ENCODE measurements at regions not wholly inside any gene's neighbourhood (a gene's known extent, or its start where the extent isn't known, plus 50 kb on each side); places are given as distances from the start of the nearest gene placed in this dataset.

GRCh38 chr2:138931284-138932256 lies 151.4 kb upstream of the NXPH2 start:
- no peak for ATAC-seq (replicated peaks in 6 of 8)
- Histone ChIP-seq H3K4me3 (no peak overlapping the region), H3K4me1 (replicated peaks in 1 of 2) (peaks cover 18 to 30% of the 10 kb centered on the region in 2 donors), H3K27ac (no peak overlapping the region)
- in situ Hi-C loops (cut with MboI; ENCODE audit: low pct_unique_long_range_greater_than_20kb in 2 of 9, low sequenced_read_pairs in 9 of 9, unreplicated experiment in 9 of 9) = no loop called here
- WGBS, 10 experiments = 0 to 100% (median 20%) methylated on average over 1 to 6 of the region's 18 CpGs; no CpG with 5 or more reads in 3 of the 10 experiments

- no peak overlapping the region for H3K27ac ChIP-seq
- no peak for ATAC-seq (replicated peaks in 6 of 8)
- no peak overlapping the region for H3K4me3 ChIP-seq
- WGBS, 10 experiments = 46 to 100% (median 90%) methylated on average over 1 to 6 of the region's 6 CpGs; no CpG with 5 or more reads in 4 of the 10 experiments
- H3K4me1 ChIP-seq (replicated peaks in 1 of 2) = peaks cover 18 to 30% of the 10 kb centered on the region in 2 donors
- in situ Hi-C loops (cut with MboI; ENCODE audit: low pct_unique_long_range_greater_than_20kb in 2 of 9, low sequenced_read_pairs in 9 of 9, unreplicated experiment in 9 of 9) = no loop called here
Measured at GRCh38 chr2:138930571-138930970, 150.4 kb upstream of the NXPH2 start.

- Histone ChIP-seq H3K4me3 (no peak overlapping the region), H3K27ac (no peak overlapping the region), H3K4me1 (replicated peaks in 1 of 2) (peaks cover 18 to 30% of the 10 kb centered on the region in 2 donors)
- in situ Hi-C loops (cut with MboI; ENCODE audit: low pct_unique_long_range_greater_than_20kb in 2 of 9, low sequenced_read_pairs in 9 of 9, unreplicated experiment in 9 of 9) = no loop called here
- WGBS, 10 experiments = 0 to 32% (median 15%) methylated on average over 1 of the region's 1 CpG
- peak in 5 of 8 experiments; percentile 86 to 91 (median 89) for ATAC-seq (replicated peaks in 6 of 8)
Measured at GRCh38 chr2:138928374-138929021, 148.3 kb upstream of the NXPH2 start.

GRCh38 chr2:138922973-138923563 lies 142.9 kb upstream of the NXPH2 start:
- peak in 1 of 8 experiments; percentile 23 for ATAC-seq (replicated peaks in 6 of 8)
- WGBS, 10 experiments = 0 to 44% (median 21%) methylated on average over 1 to 2 of the region's 2 CpGs

GRCh38 chr2:138919120-138919747 lies 139.0 kb upstream of the NXPH2 start:
- ATAC-seq (replicated peaks in 6 of 8) = peak in 5 of 8 experiments; percentile 73 to 95 (median 87)
- in situ Hi-C loops (cut with MboI; ENCODE audit: low pct_unique_long_range_greater_than_20kb in 2 of 9, low sequenced_read_pairs in 9 of 9, unreplicated experiment in 9 of 9) = no loop called here
- peaks cover 14 to 27% of the 10 kb centered on the region in 2 donors for H3K4me1 ChIP-seq (replicated peaks in 1 of 2)
- H3K4me3 ChIP-seq = no peak overlapping the region
- peak overlapping the region; percentile 6 to 56 for H3K27ac ChIP-seq
- WGBS, 10 experiments = 0 to 100% (median 34%) methylated on average over 1 to 4 of the region's 4 CpGs; no CpG with 5 or more reads in 2 of the 10 experiments

More at GRCh38 chr2:138922973-138923563, 142.9 kb upstream of the NXPH2 start:
- H3K27ac ChIP-seq = no peak overlapping the region
- no peak overlapping the region for H3K4me3 ChIP-seq
- in situ Hi-C loops (cut with MboI; ENCODE audit: low pct_unique_long_range_greater_than_20kb in 2 of 9, low sequenced_read_pairs in 9 of 9, unreplicated experiment in 9 of 9) = no loop called here
- peaks cover 20 to 40% of the 10 kb centered on the region in 2 donors for H3K4me1 ChIP-seq (replicated peaks in 1 of 2)

- no peak for ATAC-seq (replicated peaks in 6 of 8)
- H3K27ac ChIP-seq = no peak overlapping the region
- WGBS, 10 experiments = 0 to 100% (median 50%) methylated on average over 1 of the region's 1 CpG
- no peak overlapping the region for H3K4me3 ChIP-seq
- in situ Hi-C loops (cut with MboI; ENCODE audit: low pct_unique_long_range_greater_than_20kb in 2 of 9, low sequenced_read_pairs in 9 of 9, unreplicated experiment in 9 of 9) = no loop called here
- H3K4me1 ChIP-seq (replicated peaks in 1 of 2) = peaks cover 0 to 3% of the 10 kb centered on the region in 2 donors
Measured at GRCh38 chr2:138910427-138910826, 130.2 kb upstream of the NXPH2 start.

- in situ Hi-C loops (cut with MboI; ENCODE audit: low pct_unique_long_range_greater_than_20kb in 2 of 9, low sequenced_read_pairs in 9 of 9, unreplicated experiment in 9 of 9) = no loop called here
- Histone ChIP-seq H3K4me1 (replicated peaks in 1 of 2) (peaks cover 0 to 3% of the 10 kb centered on the region in 2 donors), H3K27ac (no peak overlapping the region), H3K4me3 (no peak overlapping the region)
- WGBS, 10 experiments = 34 to 100% (median 75%) methylated on average over 1 to 2 of the region's 2 CpGs; no CpG with 5 or more reads in 3 of the 10 experiments
- no peak for ATAC-seq (replicated peaks in 6 of 8)
Measured at GRCh38 chr2:138906549-138906948, 126.4 kb upstream of the NXPH2 start.

- WGBS, 10 experiments = 80 to 98% (median 94%) methylated on average over 1 to 11 of the region's 29 CpGs; no CpG with 5 or more reads in 4 of the 10 experiments
- no peak overlapping the region for H3K27ac ChIP-seq
- ATAC-seq (replicated peaks in 6 of 8) = no peak
- no peaks in the 10 kb centered on the region for H3K4me1 ChIP-seq (replicated peaks in 1 of 2)
- in situ Hi-C loops (cut with MboI; ENCODE audit: low pct_unique_long_range_greater_than_20kb in 2 of 9, low sequenced_read_pairs in 9 of 9, unreplicated experiment in 9 of 9) = no loop called here
- H3K4me3 ChIP-seq = no peak overlapping the region
Measured at GRCh38 chr2:138902239-138902871, 122.2 kb upstream of the NXPH2 start.

GRCh38 chr2:138901530-138901929 lies 121.3 kb upstream of the NXPH2 start:
- no peak for ATAC-seq (replicated peaks in 6 of 8)
- no peak overlapping the region for H3K4me3 ChIP-seq
- WGBS, 10 experiments = 60 to 100% (median 86%) methylated on average over 1 to 7 of the region's 11 CpGs; no CpG with 5 or more reads in 6 of the 10 experiments
- in situ Hi-C loops (cut with MboI; ENCODE audit: low pct_unique_long_range_greater_than_20kb in 2 of 9, low sequenced_read_pairs in 9 of 9, unreplicated experiment in 9 of 9) = no loop called here
- H3K4me1 ChIP-seq (replicated peaks in 1 of 2) = no peaks in the 10 kb centered on the region
- H3K27ac ChIP-seq = no peak overlapping the region

GRCh38 chr2:138898855-138899254 lies 118.7 kb upstream of the NXPH2 start:
- H3K27ac ChIP-seq = no peak overlapping the region
- ATAC-seq (replicated peaks in 6 of 8) = no peak
- in situ Hi-C loops (cut with MboI; ENCODE audit: low pct_unique_long_range_greater_than_20kb in 2 of 9, low sequenced_read_pairs in 9 of 9, unreplicated experiment in 9 of 9) = no loop called here
- no peak overlapping the region for H3K4me3 ChIP-seq
- H3K4me1 ChIP-seq (replicated peaks in 1 of 2) = no peaks in the 10 kb centered on the region

GRCh38 chr2:138897274-138897673 lies 117.1 kb upstream of the NXPH2 start:
- in situ Hi-C loops (cut with MboI; ENCODE audit: low pct_unique_long_range_greater_than_20kb in 2 of 9, low sequenced_read_pairs in 9 of 9, unreplicated experiment in 9 of 9) = no loop called here
- no peak overlapping the region for H3K27ac ChIP-seq
- H3K4me1 ChIP-seq (replicated peaks in 1 of 2) = no peaks in the 10 kb centered on the region
- WGBS, 10 experiments = 0 to 100% (median 74%) methylated on average over 1 to 4 of the region's 12 CpGs; no CpG with 5 or more reads in 6 of the 10 experiments
- no peak overlapping the region for H3K4me3 ChIP-seq
- no peak for ATAC-seq (replicated peaks in 6 of 8)

GRCh38 chr2:138893746-138894145 lies 113.6 kb upstream of the NXPH2 start:
- Histone ChIP-seq H3K4me1 (replicated peaks in 1 of 2) (no peaks in the 10 kb centered on the region), H3K27ac (no peak overlapping the region), H3K4me3 (no peak overlapping the region)
- WGBS, 10 experiments = 0 to 100% (median 61%) methylated on average over 1 to 3 of the region's 3 CpGs
- in situ Hi-C loops (cut with MboI; ENCODE audit: low pct_unique_long_range_greater_than_20kb in 2 of 9, low sequenced_read_pairs in 9 of 9, unreplicated experiment in 9 of 9) = no loop called here
- ATAC-seq (replicated peaks in 6 of 8) = no peak

Measured in motor neuron (in vitro differentiated cells).